ENCODE measurements at regions not wholly inside any gene's neighbourhood (a gene's known extent, or its start where the extent isn't known, plus 50 kb on each side); places are given as distances from the start of the nearest gene placed in this dataset.
"Not testable (repeated sequence)": the region's sequence is repeated elsewhere in the genome, so short reads cannot be mapped to it uniquely, and the experiment has no call there.

DNA sequence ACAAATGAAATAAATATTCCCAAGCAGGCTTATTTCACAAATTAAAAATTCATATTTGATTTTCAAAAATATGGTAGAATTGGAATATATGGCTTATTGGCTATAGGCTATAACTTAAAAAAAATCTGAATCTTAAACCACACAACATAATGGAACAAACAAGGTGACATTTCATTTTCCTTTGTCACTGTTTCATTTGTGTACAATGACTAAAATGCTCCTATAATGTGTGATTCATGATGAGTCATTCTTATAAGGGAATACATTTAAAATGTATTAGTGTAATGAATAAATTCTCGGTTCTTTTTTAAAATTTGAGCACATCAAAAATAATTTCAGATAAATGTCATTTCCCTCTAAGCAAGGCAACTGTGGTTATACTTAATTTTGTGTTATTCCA lies 148.0 kb upstream of the ANK3 start:
- peak; percentile 35 for DNase-seq
- in situ Hi-C loops (cut with HindIII; ENCODE audit: low pct_ligation_motif_present, low pct_unique_long_range_greater_than_20kb, low sequenced_read_pairs): no loop called here

DNA sequence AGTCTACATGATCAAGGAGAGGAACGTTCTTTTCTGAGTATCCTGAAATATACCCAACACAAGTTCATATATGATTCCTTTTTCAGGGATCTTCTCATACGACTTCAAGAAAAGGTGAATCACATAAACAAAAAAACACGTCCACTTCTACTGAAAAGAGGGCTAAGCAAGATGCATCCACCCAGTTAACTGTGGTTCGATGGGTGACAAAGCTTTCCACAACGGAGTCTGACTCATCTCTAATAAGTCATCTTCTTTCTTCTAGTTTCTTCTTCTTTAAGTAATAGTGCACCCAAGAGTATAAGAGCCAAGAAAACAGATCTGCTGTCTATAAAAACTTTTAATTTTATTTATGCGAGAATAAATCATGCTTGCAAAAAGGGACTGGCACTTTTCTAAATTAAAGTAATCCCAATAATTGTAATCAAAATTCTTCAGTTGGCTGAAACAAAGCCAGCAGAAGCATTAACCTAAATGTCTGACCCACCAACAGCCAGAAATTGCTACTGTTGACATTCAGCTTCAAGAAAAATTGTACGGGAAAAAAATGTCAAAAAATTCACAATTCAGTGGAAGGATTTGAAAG lies 146.9 kb upstream of the ANK3 start:
- in situ Hi-C loops (cut with HindIII; ENCODE audit: low pct_ligation_motif_present, low pct_unique_long_range_greater_than_20kb, low sequenced_read_pairs): no loop called here
- DNase-seq: peak; percentile 82

- in situ Hi-C loops (cut with HindIII; ENCODE audit: low pct_ligation_motif_present, low pct_unique_long_range_greater_than_20kb, low sequenced_read_pairs): no loop called here
- peak; percentile 40 for DNase-seq
These were observed 145.8 kb upstream of the ANK3 start for GRCh38 chr10:60535427-60535826.

DNA sequence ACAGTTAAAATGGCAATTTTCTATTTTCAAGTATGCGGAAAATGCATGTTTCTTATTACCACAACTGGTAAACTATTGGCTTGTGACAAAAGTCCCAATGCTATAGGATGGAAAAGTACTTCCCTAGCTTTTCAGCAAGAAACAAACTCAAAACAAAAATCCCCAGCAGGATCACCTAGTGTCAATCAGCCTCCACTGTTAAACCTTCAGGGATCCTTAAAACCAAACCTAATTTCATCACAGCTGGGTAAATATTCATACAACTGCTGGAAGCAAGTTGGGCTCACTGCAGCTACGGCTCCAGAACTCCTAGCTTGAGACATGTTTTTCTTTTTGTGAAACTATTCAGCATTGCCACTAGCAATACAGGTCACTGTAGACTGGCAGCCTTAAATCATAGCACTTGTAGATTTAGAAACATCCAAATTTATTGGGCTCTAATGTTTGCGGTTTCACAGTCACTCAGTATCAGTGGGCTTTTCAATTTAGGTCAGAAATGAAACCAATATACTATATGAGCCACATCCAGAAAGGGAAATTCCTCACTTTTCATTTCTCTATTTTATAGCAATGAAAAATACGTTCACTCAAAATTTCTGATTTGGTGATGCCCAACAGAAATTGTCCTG lies 145.2 kb upstream of the ANK3 start:
- in situ Hi-C loops (cut with HindIII; ENCODE audit: low pct_ligation_motif_present, low pct_unique_long_range_greater_than_20kb, low sequenced_read_pairs): no loop called here
- no peak for DNase-seq

- no peak for DNase-seq
- in situ Hi-C loops (cut with HindIII; ENCODE audit: low pct_ligation_motif_present, low pct_unique_long_range_greater_than_20kb, low sequenced_read_pairs): no loop called here
These were observed 143.2 kb upstream of the ANK3 start for GRCh38 chr10:60532696-60533468.

DNA sequence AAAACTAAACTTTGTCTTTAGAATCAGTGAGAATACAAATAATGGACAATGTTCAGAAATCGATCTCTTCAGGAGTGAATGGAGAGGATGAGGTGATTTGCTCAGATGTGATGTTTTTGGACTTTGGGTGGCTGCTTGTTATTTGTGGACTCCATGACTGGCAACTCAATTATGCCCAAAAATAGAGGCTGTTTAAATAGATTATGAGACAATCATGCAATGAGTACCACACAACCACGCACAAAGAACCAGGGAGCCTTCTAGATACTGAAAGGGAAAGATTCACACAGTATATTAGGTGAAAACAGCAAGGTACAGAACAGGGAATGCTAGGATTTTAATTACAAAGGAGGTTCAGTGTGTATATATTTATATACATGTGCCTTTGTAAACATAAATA lies 141.3 kb upstream of the ANK3 start:
- in situ Hi-C loops (cut with HindIII; ENCODE audit: low pct_ligation_motif_present, low pct_unique_long_range_greater_than_20kb, low sequenced_read_pairs): no loop called here
- no peak for DNase-seq

- in situ Hi-C loops (cut with HindIII; ENCODE audit: low pct_ligation_motif_present, low pct_unique_long_range_greater_than_20kb, low sequenced_read_pairs): no loop called here
These were observed 138.0 kb upstream of the ANK3 start for GRCh38 chr10:60527676-60528075.

DNA sequence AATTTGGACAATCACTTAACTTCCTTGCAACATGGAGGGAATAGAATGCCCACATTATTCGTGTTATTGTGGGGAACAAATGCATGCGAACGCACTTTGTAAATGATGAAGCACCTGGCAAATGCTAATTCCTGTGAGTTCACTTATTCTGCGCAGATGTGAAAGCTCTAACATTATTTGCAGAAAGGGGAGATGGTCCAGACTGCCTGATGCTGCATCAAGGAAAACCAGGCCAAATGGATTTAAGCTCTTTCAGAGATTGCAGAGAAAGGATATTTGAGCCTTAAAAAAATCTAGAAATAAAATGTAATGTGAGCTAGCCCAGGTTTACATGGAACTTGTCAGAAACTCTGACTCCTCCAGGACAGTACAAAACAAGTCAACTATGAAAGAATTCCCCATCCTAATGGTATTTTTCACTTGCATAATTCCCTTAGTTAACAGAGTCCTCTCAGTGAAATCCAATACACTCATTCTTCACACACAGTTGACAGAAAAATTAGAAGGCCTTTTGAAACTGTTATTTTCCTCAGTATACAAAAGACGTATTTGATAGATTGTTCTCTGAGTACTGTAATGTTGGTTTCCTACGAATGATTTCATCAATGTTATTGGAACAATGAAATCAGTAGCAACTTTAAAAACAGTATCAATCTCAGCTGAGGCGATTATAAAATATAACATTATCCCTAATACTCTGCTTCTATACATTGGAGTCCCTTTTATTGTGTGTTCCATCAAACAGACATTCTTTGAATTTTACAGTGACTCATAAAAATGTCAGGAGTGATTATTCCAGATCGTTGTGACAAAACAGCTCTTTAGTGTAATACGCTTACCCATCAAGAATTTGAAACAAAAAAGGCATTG lies 136.3 kb upstream of the ANK3 start:
- in situ Hi-C loops (cut with HindIII; ENCODE audit: low pct_ligation_motif_present, low pct_unique_long_range_greater_than_20kb, low sequenced_read_pairs): no loop called here
- no peak for DNase-seq

More at GRCh38 chr10:60527676-60528075, 138.0 kb upstream of the ANK3 start:
- no peak for DNase-seq

- in situ Hi-C loops (cut with HindIII; ENCODE audit: low pct_ligation_motif_present, low pct_unique_long_range_greater_than_20kb, low sequenced_read_pairs): no loop called here
- no peak for DNase-seq
These were observed 134.9 kb upstream of the ANK3 start for GRCh38 chr10:60524541-60524940.

DNA sequence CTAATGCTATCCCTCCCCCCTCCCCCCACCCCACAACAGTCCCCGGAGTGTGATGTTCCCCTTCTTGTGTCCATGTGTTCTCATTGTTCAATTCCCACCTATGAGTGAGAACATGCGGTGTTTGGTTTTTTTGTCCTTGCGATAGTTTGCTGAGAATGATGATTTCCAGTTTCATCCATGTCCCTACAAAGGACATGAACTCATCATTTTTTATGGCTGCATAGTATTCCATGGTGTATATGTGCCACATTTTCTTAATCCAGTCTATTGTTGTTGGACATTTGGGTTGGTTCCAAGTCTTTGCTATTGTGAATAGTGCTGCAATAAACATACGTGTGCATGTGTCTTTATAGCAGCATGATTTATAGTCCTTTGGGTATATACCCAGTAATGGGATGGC lies 133.7 kb upstream of the ANK3 start:
- DNase-seq; in situ Hi-C loops (cut with HindIII; ENCODE audit: low pct_ligation_motif_present, low pct_unique_long_range_greater_than_20kb, low sequenced_read_pairs): not testable (repeated sequence)

DNA sequence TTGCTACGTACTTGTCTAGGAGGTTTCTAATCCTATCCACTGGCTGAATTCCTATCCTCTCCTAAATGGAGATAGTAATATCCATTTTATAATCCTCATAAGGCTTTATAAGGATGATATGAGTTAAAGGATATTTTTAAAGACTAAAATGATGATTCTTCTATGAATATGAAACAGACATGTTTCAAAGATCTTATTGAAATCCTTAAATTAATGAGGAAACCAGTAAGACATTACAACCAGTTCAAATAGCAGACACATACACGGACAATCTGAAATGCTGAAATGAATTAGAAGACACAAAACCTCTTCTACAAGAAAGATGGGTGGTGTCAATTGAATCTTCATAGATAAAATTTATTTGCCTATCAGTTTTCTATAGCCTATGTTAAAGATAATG lies 132.9 kb upstream of the ANK3 start:
- in situ Hi-C loops (cut with HindIII; ENCODE audit: low pct_ligation_motif_present, low pct_unique_long_range_greater_than_20kb, low sequenced_read_pairs): no loop called here
- no peak for DNase-seq

GRCh38 chr10:60521974-60522405 lies 132.3 kb upstream of the ANK3 start:
- DNase-seq: no peak
- in situ Hi-C loops (cut with HindIII; ENCODE audit: low pct_ligation_motif_present, low pct_unique_long_range_greater_than_20kb, low sequenced_read_pairs): no loop called here

- in situ Hi-C loops (cut with HindIII; ENCODE audit: low pct_ligation_motif_present, low pct_unique_long_range_greater_than_20kb, low sequenced_read_pairs): no loop called here
- no peak for DNase-seq
These were observed 129.1 kb upstream of the ANK3 start for GRCh38 chr10:60518745-60519144.

DNA sequence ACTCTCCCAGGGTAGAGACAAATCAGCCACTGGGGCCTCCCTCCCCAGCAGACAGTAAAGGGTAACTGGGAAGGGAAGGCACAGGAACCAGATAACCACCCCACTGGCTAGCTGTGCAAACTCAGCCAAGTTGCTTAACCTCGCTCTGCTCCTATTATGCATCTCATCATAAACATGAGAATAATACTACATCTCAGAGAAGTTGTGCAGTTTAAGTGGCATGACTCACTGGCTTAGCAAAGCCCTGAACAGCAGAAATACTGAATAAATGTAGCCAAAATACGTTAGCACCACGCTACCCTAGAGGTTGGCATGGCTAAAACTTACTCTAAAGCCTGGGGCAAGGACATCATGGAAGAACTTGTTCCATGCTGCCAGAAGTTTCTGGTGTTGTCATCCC lies 128.1 kb upstream of the ANK3 start:
- DNase-seq: no peak
- in situ Hi-C loops (cut with HindIII; ENCODE audit: low pct_ligation_motif_present, low pct_unique_long_range_greater_than_20kb, low sequenced_read_pairs): no loop called here

GRCh38 chr10:60513281-60513680 lies 123.6 kb upstream of the ANK3 start:
- no peak for DNase-seq
- in situ Hi-C loops (cut with HindIII; ENCODE audit: low pct_ligation_motif_present, low pct_unique_long_range_greater_than_20kb, low sequenced_read_pairs): no loop called here

GRCh38 chr10:60511477-60512229 lies 122.0 kb upstream of the ANK3 start:
- in situ Hi-C loops (cut with HindIII; ENCODE audit: low pct_ligation_motif_present, low pct_unique_long_range_greater_than_20kb, low sequenced_read_pairs): no loop called here

DNA sequence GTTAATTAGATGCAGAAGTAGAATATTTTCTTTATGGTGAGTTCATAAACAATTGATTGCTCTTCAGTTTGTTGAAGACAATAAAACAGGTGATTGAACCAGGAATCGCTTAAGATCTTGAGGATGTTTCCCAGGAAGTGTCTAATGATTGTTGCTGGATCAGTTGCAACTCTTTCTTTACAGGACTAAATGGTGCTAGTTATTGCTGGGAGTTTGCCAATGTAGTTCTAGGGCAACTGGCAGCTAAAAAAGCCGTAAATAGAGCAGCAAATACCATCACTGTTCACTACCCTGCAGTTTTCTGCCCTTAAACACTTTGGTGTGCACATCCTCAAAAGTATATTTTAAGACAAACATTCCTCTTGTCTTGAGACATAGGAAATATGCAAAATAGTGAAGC lies 119.2 kb upstream of the ANK3 start:
- DNase-seq: no peak
- in situ Hi-C loops (cut with HindIII; ENCODE audit: low pct_ligation_motif_present, low pct_unique_long_range_greater_than_20kb, low sequenced_read_pairs): no loop called here

More at GRCh38 chr10:60511477-60512229, 122.0 kb upstream of the ANK3 start:
- DNase-seq: no peak

GRCh38 chr10:60508037-60508436 lies 118.4 kb upstream of the ANK3 start:
- in situ Hi-C loops (cut with HindIII; ENCODE audit: low pct_ligation_motif_present, low pct_unique_long_range_greater_than_20kb, low sequenced_read_pairs): no loop called here

More at GRCh38 chr10:60508037-60508436, 118.4 kb upstream of the ANK3 start:
- no peak for DNase-seq
